Astrocyte of the spinal cord (primary cell): ENCODE measurements at regions not wholly inside any gene's neighbourhood (a gene's known extent, or its start where the extent isn't known, plus 50 kb on each side); places are given as distances from the start of the nearest gene placed in this dataset.
A peak's percentile ranks its signal among the peaks of the same experiment; 100 is the strongest.

Experiments used
- DNase-seq: peaks from one replicate; pipeline ENCODE4 v3.0.0; 2011; ENCODE audit warnings: low read depth, low spot score
- H3K4me3 ChIP-seq: 2 replicates; pipeline ENCODE4 v1.5.1; 2011; ENCODE audit warnings: low read depth, mild to moderate bottlenecking, low read length, moderate library complexity
- in situ Hi-C: cut with HindIII; loops from 2 replicates; pipeline ENCODE4 v1.10.0; 2017; ENCODE audit warnings: low sequenced_read_pairs
- TF ChIP-seq, protein P1 (sequence below): IDR thresholded peaks from 2 replicates; pipeline ENCODE4 v1.5.1; 2012; ENCODE audit warnings: low read depth, mild to moderate bottlenecking, low read length, inconsistent platforms

DNA sequence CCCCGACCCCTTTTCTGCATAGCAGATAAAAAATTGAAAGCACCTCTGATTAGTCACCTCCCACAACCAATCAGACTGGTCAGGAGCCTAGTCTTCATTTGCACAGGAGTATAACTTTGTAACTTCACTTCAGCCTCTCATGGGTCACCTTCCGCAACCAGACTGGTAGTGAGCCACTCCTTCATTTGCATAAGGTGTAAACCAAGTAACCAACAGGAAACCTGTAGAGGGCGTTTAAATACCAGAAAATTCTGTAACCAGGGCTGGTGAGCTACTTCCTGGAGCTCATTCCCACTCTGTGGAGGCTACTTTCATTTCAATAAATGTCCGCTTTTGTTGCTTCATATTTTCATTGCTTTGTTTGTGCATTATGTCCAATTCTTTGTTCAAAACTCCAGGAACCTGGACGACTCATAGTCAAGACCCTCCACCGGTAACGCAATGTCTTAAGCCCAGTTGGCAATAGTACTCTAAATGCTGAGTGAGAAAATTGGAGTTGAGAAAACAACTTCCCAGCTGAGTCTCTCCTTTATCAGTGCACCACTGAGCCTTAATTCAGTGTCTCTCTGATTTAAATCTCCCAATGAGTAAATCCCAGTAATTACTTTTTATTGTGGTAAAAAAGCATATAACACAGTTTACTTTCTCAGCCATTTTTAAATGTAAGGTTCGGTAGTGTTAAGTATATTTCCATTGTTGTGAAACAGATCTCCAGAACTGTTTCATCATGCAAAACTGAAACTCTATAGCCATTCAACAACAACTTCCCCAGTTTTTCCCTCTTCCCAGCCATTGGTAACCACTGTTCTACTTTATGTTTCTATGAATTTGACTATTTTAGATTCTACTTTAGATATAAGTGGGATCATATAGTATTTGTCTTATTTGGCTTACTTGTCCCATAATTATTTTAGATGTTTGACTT is 392.7 kb upstream of the SLC8A1 start:
- TF ChIP-seq, protein P1, sequence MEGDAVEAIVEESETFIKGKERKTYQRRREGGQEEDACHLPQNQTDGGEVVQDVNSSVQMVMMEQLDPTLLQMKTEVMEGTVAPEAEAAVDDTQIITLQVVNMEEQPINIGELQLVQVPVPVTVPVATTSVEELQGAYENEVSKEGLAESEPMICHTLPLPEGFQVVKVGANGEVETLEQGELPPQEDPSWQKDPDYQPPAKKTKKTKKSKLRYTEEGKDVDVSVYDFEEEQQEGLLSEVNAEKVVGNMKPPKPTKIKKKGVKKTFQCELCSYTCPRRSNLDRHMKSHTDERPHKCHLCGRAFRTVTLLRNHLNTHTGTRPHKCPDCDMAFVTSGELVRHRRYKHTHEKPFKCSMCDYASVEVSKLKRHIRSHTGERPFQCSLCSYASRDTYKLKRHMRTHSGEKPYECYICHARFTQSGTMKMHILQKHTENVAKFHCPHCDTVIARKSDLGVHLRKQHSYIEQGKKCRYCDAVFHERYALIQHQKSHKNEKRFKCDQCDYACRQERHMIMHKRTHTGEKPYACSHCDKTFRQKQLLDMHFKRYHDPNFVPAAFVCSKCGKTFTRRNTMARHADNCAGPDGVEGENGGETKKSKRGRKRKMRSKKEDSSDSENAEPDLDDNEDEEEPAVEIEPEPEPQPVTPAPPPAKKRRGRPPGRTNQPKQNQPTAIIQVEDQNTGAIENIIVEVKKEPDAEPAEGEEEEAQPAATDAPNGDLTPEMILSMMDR: no peak
- in situ Hi-C loops: no loop called here
- H3K4me3 ChIP-seq: no peak overlapping the region
- DNase-seq: peak; percentile 5

DNA sequence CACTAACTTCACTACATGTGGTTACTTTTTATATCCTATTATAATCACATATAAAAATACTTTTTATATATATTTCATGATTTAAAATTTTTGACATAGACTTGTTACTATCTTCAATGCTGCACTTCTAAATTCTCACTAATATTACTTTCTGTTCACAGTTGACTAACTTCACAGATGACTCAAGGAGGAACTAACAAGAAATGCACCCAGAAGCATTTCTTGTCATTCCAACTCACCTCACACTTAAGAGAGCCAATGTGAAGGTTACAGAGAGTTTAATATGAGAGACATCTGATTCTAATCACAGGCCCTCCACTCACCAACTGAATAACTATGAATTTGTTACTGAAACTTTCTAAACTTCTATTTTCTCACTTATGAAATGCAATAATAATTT is 399.8 kb upstream of the SLC8A1 start:
- H3K4me3 ChIP-seq: no peak overlapping the region

DNA sequence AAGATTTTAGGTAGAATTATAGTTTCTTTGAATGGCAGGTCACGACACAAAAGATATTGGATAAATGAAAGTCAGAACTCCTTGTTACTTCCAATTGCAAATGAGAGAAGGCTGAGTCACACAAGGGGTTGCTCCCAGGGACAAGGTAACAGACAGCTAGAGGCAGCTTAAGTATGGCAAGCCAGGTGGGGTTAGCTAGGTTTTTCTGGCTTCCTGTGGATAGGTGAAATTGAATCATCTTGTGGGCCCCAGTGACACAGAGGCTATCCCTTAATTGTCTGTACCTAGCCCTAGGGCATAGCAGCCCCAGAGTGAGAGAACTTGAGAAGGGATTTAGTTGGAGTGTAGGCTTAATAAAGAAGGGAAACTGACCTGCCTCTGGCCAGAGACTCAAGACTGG is 407.7 kb upstream of the SLC8A1 start:
- in situ Hi-C loops: no loop called here

More for the DNA sequence above, 399.8 kb upstream of the SLC8A1 start:
- TF ChIP-seq, protein P1: no peak
- in situ Hi-C loops: no loop called here
- DNase-seq: no peak

DNA sequence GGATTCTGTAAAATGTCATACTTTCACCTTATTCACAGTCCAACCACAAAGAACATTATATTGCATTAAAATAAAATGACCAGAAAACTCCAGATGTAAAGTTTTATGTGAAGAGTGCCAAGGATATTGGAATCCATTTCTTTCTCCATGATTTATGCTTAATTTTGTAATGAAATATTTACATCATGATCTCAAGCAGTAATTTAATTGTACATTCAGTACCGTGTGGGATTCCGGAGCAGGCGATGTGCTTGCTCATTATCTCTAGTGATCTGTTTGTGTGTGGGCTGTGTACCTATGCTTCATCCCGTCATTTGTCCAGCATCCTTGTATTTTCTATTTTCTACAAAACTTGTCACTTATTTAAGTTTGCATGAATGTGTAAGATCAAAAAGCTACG is 415.9 kb upstream of the SLC8A1 start:
- DNase-seq: no peak
- in situ Hi-C loops: no loop called here
- H3K4me3 ChIP-seq: no peak overlapping the region
- TF ChIP-seq, protein P1: no peak

More for the DNA sequence above, 407.7 kb upstream of the SLC8A1 start:
- DNase-seq: no peak
- TF ChIP-seq, protein P1: no peak
- no peak overlapping the region for H3K4me3 ChIP-seq

DNA sequence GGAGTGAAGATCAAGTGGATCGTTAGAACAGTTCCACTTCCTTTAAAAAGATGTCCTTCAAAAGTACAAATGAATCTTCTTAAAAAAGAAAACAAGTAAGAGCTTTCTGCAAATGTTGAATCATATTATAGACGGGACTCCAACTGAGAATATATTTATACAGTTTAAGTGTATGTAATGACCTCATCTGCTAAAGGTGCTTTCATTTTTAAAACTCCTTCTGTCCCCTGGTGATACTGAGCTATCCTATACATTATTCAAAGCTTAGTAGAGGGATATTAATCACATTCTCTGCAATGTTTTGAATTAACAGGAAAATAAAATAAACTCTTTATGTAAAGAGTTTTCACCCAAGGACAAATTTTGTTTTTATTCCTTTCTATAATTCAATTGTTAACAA is 420.7 kb upstream of the SLC8A1 start:
- in situ Hi-C loops: no loop called here

DNA sequence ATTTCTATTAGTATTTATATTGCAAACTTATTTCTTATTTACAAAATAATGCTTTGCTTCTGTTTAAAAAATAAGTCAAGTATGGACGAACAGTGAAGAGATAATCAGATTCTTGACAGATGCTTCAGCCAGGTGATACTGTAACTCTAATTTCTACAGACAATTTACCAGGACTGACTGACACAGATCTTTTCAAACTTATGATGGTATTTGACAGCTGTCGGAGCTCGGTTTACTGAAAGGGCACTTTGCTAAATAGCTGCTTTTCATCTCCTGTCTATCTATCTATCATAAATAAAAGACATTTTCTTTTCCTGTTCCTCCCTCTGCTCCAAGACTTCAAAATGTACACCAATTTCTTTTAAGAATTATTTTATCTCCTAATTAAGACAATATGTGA is 422.5 kb upstream of the SLC8A1 start:
- TF ChIP-seq, protein P1: no peak
- no peak overlapping the region for H3K4me3 ChIP-seq
- in situ Hi-C loops: no loop called here
- no peak for DNase-seq

More for the DNA sequence above, 420.7 kb upstream of the SLC8A1 start:
- no peak overlapping the region for H3K4me3 ChIP-seq
- TF ChIP-seq, protein P1: no peak
- peak; percentile 38 for DNase-seq
